Activated CD8-positive, alpha-beta memory T cell treated with anti-CD3 and anti-CD28 coated beads for 36 hours (primary cell): ENCODE measurements at regions not wholly inside any gene's neighbourhood (a gene's known extent, or its start where the extent isn't known, plus 50 kb on each side); places are given as distances from the start of the nearest gene placed in this dataset.

Source experiments
- CTCF ChIA-PET: fragments of 350-600 bp; sonication (Branson Sonifier 250); formaldehyde crosslinking; loops from one replicate; lab custom pipeline; 2021; ENCODE audit warnings: antibody characterized with exemption; lab: Charles Lee
- POLR2A ChIA-PET: fragments of 350-600 bp; sonication (Branson Sonifier 250); formaldehyde crosslinking; loops from one replicate; lab custom pipeline; 2021; ENCODE audit warnings: antibody characterized with exemption; lab: Charles Lee

- POLR2A ChIA-PET = no interaction called here
- CTCF ChIA-PET = no interaction called here
Measured at GRCh38 chr14:61644834-61645233, 50.5 kb upstream of the HIF1A start.

- ChIA-PET CTCF (no interaction called here), POLR2A (no interaction called here)
Measured at GRCh38 chr14:61645247-61645646, 50.1 kb upstream of the HIF1A start.
